NB4 (cell line): ENCODE measurements at regions not wholly inside any gene's neighbourhood (a gene's known extent, or its start where the extent isn't known, plus 50 kb on each side); places are given as distances from the start of the nearest gene placed in this dataset.

Experiments used
- DNase-seq: peaks from one replicate; pipeline ENCODE4 v3.0.0; 2010; ENCODE audit warnings: low read depth
- H3K4me3 ChIP-seq: one replicate; pipeline ENCODE4 v1.5.1; 2011; ENCODE audit warnings: mild to moderate bottlenecking, low read depth, low read length, moderate library complexity
- MYC ChIP-seq: IDR thresholded peaks from 2 replicates; pipeline ENCODE4 v1.6.1; 2011; ENCODE audit warnings: low read depth, low read length
- POLR2A ChIP-seq: IDR thresholded peaks from 2 replicates; pipeline ENCODE4 v1.6.1; 2011; ENCODE audit warnings: mild to moderate bottlenecking; ENCODE audit not compliant: insufficient read length; ENCODE audit errors: extremely low read depth
- TF ChIP-seq, protein P1 (sequence below): IDR thresholded peaks from one replicate; pipeline ENCODE4 v1.5.1; 2012; ENCODE audit warnings: low read depth, low read length
- TF ChIP-seq, protein P2 (sequence below): IDR thresholded peaks from 2 replicates; pipeline ENCODE4 v1.6.1; 2011; ENCODE audit warnings: low read depth, low read length

DNA sequence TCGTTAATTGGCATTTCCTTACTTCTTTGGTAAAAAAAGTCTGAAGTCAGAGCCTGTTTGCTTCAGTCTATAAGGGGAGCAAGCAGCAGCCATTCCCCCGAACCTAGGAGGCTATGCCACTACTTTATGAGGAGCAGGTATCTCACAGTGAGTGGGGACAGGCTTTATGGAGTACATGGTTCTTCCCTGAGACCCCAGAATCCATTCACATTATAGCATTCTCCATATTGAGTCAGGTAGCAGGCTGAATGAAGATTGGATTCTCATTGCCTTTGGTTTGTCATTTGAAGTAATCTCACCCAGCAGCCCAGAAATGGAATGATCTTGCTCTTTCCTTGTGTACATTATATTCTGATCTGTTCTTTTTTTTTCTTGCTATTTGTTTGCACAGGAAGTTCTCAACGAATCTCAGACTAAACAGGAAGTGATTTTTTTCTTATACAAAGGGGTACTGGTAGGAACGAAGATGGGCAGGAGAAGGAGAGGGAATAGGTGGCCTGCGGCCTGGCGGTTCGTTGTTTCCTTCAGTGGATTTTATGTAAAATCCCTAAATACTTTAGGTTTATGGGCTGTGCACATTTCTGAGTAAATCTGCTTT is 74.4 kb downstream of the ARHGAP35 start:
- no peak overlapping the region for H3K4me3 ChIP-seq
- DNase-seq = no peak
- TF ChIP-seq MYC = no peak
- no peak for TF ChIP-seq POLR2A
- TF ChIP-seq, protein P1, sequence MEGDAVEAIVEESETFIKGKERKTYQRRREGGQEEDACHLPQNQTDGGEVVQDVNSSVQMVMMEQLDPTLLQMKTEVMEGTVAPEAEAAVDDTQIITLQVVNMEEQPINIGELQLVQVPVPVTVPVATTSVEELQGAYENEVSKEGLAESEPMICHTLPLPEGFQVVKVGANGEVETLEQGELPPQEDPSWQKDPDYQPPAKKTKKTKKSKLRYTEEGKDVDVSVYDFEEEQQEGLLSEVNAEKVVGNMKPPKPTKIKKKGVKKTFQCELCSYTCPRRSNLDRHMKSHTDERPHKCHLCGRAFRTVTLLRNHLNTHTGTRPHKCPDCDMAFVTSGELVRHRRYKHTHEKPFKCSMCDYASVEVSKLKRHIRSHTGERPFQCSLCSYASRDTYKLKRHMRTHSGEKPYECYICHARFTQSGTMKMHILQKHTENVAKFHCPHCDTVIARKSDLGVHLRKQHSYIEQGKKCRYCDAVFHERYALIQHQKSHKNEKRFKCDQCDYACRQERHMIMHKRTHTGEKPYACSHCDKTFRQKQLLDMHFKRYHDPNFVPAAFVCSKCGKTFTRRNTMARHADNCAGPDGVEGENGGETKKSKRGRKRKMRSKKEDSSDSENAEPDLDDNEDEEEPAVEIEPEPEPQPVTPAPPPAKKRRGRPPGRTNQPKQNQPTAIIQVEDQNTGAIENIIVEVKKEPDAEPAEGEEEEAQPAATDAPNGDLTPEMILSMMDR = no peak
- TF ChIP-seq, protein P2, sequence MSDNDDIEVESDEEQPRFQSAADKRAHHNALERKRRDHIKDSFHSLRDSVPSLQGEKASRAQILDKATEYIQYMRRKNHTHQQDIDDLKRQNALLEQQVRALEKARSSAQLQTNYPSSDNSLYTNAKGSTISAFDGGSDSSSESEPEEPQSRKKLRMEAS = no peak

DNA sequence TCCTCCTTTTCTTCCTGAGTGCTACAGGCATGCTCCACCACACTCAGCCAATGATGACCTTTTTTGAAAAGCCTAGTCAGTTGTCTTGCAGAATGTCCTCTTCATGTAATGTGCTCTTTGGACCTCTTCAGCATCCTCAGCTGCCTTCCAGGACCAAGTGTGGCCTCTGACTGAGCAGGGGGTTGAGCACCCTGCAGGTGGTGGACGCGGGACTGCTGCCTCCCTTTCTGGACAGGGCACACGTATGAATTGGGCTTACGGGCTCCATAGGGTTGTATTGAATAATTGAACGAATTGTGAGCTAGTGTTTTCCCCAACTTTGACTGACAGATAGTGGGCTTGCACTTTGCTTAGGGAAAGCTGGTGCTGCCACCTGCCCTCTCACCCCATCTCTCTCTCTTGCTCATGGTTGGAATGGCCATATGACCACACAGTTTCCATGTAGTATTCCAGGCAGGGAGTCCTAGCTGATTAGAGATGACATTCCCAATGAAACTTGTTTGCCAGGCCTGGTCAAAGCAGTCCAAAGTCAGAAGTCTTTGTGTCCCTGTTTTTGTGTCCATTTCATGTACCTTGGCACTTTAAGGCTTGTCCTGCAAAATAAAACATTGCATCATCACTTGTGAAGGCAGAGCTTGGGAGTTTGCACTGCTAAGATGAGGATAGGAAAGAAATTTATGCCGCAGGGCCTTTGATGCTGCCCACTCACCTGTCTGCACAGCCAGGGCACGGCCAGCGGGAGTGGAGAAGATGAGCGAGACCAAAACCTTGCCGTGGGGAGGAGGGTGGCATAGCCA is 76.3 kb upstream of the NPAS1 start:
- TF ChIP-seq, protein P2 = no peak
- no peak for TF ChIP-seq MYC
- no peak for DNase-seq
- H3K4me3 ChIP-seq = no peak overlapping the region

DNA sequence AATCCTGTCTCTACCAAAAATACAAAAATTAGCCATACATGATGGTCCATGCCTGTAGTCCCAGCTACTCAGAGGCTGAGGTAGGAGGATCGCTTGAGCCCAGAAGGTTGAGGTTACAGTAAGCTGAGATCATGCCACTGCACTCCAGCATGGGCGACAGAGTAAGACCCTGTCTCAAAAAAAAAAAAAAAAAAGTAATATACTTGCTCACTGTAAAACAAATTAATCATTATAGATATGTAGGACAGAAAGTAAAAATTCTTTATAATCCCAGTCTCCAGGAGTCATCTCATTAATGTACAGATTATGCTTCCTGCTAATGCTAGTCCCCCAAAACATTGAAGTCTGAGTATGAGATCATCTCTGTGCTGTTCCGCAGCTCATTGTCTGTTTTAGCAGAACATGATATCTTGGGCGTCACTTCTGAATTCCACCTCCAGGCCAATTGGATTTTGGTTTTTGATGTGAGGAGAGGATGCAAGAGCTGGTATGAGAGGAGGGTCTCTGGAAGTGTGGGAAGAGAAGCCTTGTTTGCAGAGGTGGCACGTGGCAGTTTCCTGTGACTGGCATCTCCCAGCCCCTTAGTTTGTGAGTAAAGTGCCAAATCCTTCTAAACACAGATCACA is 75.4 kb upstream of the NPAS1 start:
- no peak overlapping the region for H3K4me3 ChIP-seq
- TF ChIP-seq, protein P2 = no peak
- no peak for TF ChIP-seq MYC
- TF ChIP-seq POLR2A = no peak
- TF ChIP-seq, protein P1 = no peak
- DNase-seq = no peak

DNA sequence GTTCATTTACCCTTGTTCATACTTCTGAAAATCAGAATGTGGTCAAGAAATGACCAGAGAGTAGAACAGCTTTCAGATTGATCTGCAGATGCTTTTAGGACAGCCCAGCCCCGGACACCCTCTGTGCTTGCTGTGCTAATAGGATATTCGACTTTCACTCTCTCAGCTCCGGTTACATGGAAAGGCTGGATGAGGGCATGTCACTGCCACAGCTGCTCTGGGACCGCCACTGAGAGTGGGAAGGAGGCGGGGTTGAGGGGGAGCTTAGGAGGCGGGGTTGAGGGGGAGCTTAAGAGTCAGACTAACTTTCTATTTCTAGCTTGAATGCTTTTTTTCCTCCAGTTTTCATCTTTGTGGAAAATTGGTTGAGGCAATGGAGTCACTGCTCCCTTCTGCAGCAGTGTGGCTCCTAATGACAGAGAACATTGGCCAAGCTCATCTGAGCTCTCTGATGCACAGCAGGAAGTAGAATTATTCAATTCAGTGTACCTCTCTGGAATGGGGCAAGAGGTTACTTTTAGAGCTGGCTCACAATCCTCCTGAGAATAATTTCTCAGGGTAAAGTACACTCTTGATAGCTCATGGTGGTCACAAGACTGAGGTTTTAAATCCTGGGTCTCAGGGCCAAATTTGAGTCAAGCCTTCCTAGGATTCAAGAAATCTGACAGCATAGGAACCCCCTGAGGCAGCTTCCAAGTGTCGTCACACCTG is 74.6 kb upstream of the NPAS1 start:
- H3K4me3 ChIP-seq = no peak overlapping the region
- TF ChIP-seq, protein P1 = no peak
- TF ChIP-seq, protein P2 = no peak
- TF ChIP-seq MYC (no peak), POLR2A (no peak)
- no peak for DNase-seq

DNA sequence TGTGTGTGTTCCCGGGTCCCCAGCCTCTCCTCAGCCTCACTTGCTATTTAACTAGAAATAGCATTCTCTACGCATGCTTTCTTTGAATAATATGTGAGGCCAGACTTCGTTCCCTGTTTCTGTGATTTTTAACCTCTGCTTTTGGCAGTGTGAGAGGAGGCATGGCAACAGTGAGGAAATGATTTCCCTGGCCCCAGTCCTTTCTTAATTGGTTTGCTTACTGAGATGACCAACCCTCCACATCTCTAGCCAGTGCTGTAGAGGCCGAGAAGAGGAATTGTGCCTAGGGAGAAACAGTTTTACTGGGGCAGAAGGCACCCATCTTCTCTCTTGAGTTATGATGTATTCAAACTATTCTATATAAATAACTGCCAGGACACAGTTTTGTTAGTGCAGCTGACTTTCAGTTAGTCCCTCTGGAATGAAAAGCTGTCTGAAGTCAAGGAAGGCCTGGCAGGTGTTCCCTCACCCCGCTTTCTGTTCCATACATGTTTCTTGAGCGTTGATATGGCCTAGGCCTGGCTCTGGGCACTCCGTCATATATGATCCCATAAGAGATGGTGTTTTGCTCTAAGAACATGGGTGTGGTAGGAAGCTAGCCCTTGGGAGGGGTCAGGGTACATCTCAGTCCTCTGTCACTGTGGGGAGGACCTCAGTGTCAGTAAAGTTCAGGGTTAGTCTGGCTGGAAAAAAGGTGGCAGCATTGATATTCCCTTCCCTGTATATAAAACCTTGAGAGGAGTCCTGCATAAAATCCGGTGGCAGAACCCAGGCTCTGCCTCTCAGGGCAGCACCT is 73.7 kb upstream of the NPAS1 start:
- no peak for DNase-seq
- TF ChIP-seq, protein P2 = no peak
- TF ChIP-seq POLR2A (no peak), MYC (no peak)
- TF ChIP-seq, protein P1 = no peak
- H3K4me3 ChIP-seq = no peak overlapping the region
